BJ (cell line): ENCODE measurements at regions not wholly inside any gene's neighbourhood (a gene's known extent, or its start where the extent isn't known, plus 50 kb on each side); places are given as distances from the start of the nearest gene placed in this dataset.

Source experiments
- CTCF ChIA-PET: fragments of 350-600 bp; formaldehyde crosslinking; extraction: SDS; loops from one replicate; lab custom pipeline; 2021; ENCODE audit warnings: antibody characterized with exemption, inconsistent platforms; lab: Yijun Ruan, JAX
- POLR2A ChIA-PET: fragments of 300-600 bp; sonication (Branson Sonifier 250); formaldehyde crosslinking; extraction: SDS; loops from one replicate; lab custom pipeline; 2021; ENCODE audit warnings: antibody characterized with exemption; lab: Charles Lee
- DNase-seq: peaks from one replicate; pipeline ENCODE4 v3.0.0-alpha.2; 2011; ENCODE audit warnings: low read depth
- H3K27me3 ChIP-seq: 2 replicates; pipeline ENCODE4 v1.6.0; 2011; ENCODE audit warnings: low read length; ENCODE audit not compliant: control insufficient read depth, insufficient read depth
- H3K36me3 ChIP-seq: 2 replicates; pipeline ENCODE4 v1.5.1; 2011; ENCODE audit warnings: low read length; ENCODE audit not compliant: control insufficient read depth, insufficient read depth
- H3K4me3 ChIP-seq: 2 replicates; pipeline ENCODE4 v1.5.1; 2011; ENCODE audit warnings: low read depth, mild to moderate bottlenecking, control low read depth, low read length
- TF ChIP-seq, protein P1 (sequence below): IDR thresholded peaks from 2 replicates; pipeline ENCODE4 v1.5.1; 2011; ENCODE audit warnings: low read depth, mild to moderate bottlenecking, control low read depth, inconsistent platforms, low read length, moderate library complexity; ENCODE audit not compliant: insufficient read depth

DNA sequence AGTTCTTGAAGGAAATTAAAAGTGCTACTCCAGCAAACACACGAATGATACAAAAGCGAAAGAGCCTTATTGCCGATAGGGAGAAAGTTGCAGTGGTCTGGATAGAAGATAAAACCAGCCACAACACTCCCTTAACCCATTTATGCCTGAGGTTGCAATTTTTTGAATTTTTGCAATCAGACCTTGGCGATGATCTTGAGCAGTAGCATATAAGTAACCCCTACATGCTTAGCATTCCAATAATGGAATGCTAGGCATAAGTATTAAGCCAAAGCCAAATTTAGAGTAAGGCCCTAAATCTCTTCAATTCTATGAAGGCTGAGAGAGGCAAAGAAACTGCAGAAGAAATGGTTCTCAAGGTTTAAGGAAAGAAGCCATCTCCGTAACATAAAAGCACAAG lies 153.5 kb downstream of the SLC28A3 start:
- ChIA-PET CTCF (no interaction called here), POLR2A (no interaction called here)
- no peak overlapping the region for H3K4me3 ChIP-seq
- H3K36me3 ChIP-seq, result no peaks in the 10 kb centered on the region
- no peak for DNase-seq
- TF ChIP-seq, protein P1, sequence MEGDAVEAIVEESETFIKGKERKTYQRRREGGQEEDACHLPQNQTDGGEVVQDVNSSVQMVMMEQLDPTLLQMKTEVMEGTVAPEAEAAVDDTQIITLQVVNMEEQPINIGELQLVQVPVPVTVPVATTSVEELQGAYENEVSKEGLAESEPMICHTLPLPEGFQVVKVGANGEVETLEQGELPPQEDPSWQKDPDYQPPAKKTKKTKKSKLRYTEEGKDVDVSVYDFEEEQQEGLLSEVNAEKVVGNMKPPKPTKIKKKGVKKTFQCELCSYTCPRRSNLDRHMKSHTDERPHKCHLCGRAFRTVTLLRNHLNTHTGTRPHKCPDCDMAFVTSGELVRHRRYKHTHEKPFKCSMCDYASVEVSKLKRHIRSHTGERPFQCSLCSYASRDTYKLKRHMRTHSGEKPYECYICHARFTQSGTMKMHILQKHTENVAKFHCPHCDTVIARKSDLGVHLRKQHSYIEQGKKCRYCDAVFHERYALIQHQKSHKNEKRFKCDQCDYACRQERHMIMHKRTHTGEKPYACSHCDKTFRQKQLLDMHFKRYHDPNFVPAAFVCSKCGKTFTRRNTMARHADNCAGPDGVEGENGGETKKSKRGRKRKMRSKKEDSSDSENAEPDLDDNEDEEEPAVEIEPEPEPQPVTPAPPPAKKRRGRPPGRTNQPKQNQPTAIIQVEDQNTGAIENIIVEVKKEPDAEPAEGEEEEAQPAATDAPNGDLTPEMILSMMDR, result no peak
- H3K27me3 ChIP-seq, result no peaks in the 10 kb centered on the region; the same call in 1 of the 2 replicates

DNA sequence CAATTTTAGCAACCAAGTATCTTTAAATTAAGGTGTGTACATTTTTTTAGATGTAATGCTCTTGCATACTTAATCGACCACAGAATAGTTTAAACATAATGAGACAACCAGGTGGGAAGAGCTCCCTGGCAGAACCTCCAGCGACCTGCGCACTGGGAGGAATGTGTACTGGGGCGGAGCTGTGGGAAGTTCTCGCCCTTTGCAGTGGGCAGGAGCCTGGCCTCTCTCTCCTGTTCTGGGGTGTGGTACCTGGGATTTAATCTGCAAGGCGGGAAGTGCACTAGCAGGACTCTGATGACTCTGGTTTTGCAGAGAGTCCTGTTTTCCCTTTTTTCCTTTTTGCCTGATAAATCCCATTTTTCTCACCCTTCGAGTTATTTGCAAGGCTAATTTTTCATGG lies 150.7 kb downstream of the SLC28A3 start:
- no peak overlapping the region for H3K4me3 ChIP-seq
- no peaks in the 10 kb centered on the region; the same call in none of the 2 replicates for H3K27me3 ChIP-seq
- POLR2A ChIA-PET, result interaction anchor here (0.6 kb wide), 1 partner anchor 223 kb away, joined by 4 read pairs; no protein-coding TSS in a partner anchor
- CTCF ChIA-PET, result interaction anchor here (0.8 kb wide), 1 partner anchor 18 kb away, joined by 3 read pairs; no protein-coding TSS in a partner anchor
- no peak for DNase-seq
- no peaks in the 10 kb centered on the region for H3K36me3 ChIP-seq
- TF ChIP-seq, protein P1, result no peak

DNA sequence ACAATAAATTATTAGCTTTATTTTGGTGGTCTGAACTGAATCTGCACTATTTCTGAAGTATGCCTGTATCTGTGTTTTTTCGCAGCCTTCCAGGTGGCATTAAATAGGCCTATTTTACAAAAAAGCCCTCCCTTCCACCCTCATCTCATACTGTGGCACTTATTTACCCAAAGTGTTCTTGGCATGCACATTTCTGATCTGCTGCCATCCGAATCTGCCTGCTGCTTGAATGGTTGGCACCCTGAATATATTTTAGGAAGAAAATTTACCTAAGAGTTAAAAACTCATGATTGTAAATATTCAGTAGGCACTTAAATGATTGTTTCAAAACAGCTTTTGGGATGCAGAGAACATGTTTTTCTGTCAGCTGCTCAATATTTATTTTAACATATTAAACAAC lies 150.1 kb downstream of the SLC28A3 start:
- no peaks in the 10 kb centered on the region; the same call in none of the 2 replicates for H3K27me3 ChIP-seq
- no peak for DNase-seq
- ChIA-PET POLR2A (interaction anchor here (0.6 kb wide), 1 partner anchor 224 kb away, joined by 4 read pairs; no protein-coding TSS in a partner anchor), CTCF (no interaction called here)
- no peaks in the 10 kb centered on the region for H3K36me3 ChIP-seq
- H3K4me3 ChIP-seq, result no peak overlapping the region
- TF ChIP-seq, protein P1, result no peak

DNA sequence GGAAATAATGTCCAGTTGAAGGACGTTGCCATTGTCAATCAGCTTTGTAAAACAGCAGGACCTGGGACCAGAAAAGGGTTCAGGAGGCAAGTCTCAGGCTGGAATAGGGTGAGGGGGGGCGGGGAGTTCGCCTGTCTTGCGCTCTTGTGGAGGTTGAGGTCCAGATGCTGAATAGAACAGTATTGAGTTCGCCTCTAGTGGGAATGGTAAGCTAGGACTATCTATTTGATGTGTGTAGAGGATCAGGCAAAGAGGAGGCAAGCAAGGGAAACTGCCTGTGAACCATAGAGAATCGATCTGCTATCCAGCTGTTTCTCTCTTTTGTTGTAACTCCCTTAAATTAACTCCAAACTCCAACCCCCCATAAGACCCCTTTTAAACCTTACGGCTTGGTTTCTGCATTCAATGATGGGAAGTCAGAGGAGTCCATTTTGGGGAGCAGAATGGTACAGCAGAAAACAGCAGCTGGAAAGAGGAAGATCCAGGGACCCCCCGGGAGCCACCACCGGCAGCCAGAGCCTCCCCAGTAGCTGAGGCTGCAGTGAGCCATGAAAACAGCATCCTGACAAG lies 133.7 kb downstream of the SLC28A3 start:
- TF ChIP-seq, protein P1, result no peak
- ChIA-PET CTCF (interaction anchor here (0.8 to 1.3 kb wide), 5 partner anchors 9 to 33 kb away, joined by 3 to 6 read pairs (median 3); no protein-coding TSS in a partner anchor), POLR2A (no interaction called here)
- H3K36me3 ChIP-seq, result no peaks in the 10 kb centered on the region
- H3K27me3 ChIP-seq, result no peaks in the 10 kb centered on the region
- H3K4me3 ChIP-seq, result no peak overlapping the region
- DNase-seq, result no peak

DNA sequence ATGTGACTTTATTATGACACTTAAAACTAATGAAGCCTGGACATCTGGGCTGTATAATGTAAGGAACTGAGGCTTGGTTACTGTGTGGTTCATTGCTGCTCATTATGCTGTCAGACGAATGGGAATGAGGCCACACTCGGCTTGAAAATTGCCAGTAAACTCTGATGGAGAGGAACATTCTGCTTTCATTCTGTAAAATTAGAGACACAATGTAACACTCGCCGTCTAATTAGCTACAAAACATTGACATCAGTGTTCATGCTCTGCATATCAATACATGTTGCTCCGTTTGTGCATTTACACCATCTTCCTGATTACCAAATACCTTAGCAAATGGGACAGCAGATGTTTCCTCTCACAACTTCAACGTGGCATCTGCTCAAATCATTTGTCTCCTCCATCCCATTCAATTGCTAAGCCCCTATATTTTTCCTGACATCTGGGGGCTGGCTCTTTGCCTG lies 133.0 kb downstream of the SLC28A3 start:
- TF ChIP-seq, protein P1, result no peak
- Histone ChIP-seq H3K27me3 (no peaks in the 10 kb centered on the region), H3K4me3 (no peak overlapping the region), H3K36me3 (no peaks in the 10 kb centered on the region)
- no peak for DNase-seq
- ChIA-PET CTCF (interaction anchor here (0.8 to 1.3 kb wide), 5 partner anchors 10 to 34 kb away, joined by 3 to 6 read pairs (median 3); no protein-coding TSS in a partner anchor), POLR2A (no interaction called here)
